ENCODE measurements at regions not wholly inside any gene's neighbourhood (a gene's known extent, or its start where the extent isn't known, plus 50 kb on each side); places are given as distances from the start of the nearest gene placed in this dataset.

GRCh38 chr18:25799231-25799630, 291.2 kb downstream of the SS18 start:
- ATAC-seq (ENCODE audit: low read depth) (no peak), DNase-seq (no peak)
- H3K27me3 ChIP-seq (replicated peaks in 1 of 4; ENCODE audit: control extremely low read depth in 1 of 4, control insufficient read depth in 3 of 4, insufficient read depth in 4 of 4, low read length in 3 of 4), result no peaks in the 10 kb centered on the region
- H3K36me3 ChIP-seq (replicated peaks in 1 of 2; ENCODE audit: control extremely low read depth in 1 of 2, control insufficient read depth in 1 of 2, extremely low read depth in 1 of 2, insufficient read depth in 2 of 2, low read length in 1 of 2), result no peaks in the 10 kb centered on the region
- no peaks in the 10 kb centered on the region for H3K9me3 ChIP-seq (ENCODE audit: control extremely low read depth in 1 of 3, control insufficient read depth in 2 of 3, insufficient read depth in 1 of 3, low read length in 2 of 3)
- Mint-ChIP-seq H3K9me3 (ENCODE audit: insufficient read depth) (no peaks in the 10 kb centered on the region), H3K27me3 (no peaks in the 10 kb centered on the region), H3K27ac (no peak overlapping the region), H3K4me1 (no peaks in the 10 kb centered on the region), H3K4me3 (no peak overlapping the region)
- WGBS (ENCODE audit: insufficient coverage), result no CpG with 5 or more reads among the region's 3 CpGs
- H3K4me3 ChIP-seq (ENCODE audit: control extremely low read depth in 1 of 5, extremely low read depth in 1 of 5, insufficient read depth in 1 of 5, low read depth in 2 of 5, low read length in 4 of 5), result no peak overlapping the region
- TF ChIP-seq EZH2 (IDR thresholded peaks at IDR 0.05; ENCODE audit: borderline replicate concordance, insufficient read depth, low read depth, low read length, poor library complexity, severe bottlenecking), result no peak
- ChIA-PET CTCF (no interaction called here), POLR2A (no interaction called here)
- H4K20me1 ChIP-seq (ENCODE audit: control insufficient read depth, insufficient read depth, low read length, poor library complexity, severe bottlenecking), result no peaks in the 10 kb centered on the region
- no peak overlapping the region for H3K4me2 ChIP-seq (replicated peaks; ENCODE audit: low read depth, low read length, poor library complexity, severe bottlenecking)
- H3K4me1 ChIP-seq (ENCODE audit: control insufficient read depth in 2 of 2, insufficient read depth in 2 of 2, low read length in 2 of 2), result no peaks in the 10 kb centered on the region
- H3K9ac ChIP-seq (ENCODE audit: low read length), result no peak overlapping the region
- H3K27ac ChIP-seq (ENCODE audit: low read length in 2 of 2), result no peak overlapping the region
- no peak overlapping the region for H2AFZ ChIP-seq (ENCODE audit: insufficient read depth, low read depth, low read length, poor library complexity, severe bottlenecking)
- intact Hi-C loops (cut with micrococcal nuclease), result no loop called here
- H3K79me2 ChIP-seq (ENCODE audit: control insufficient read depth, insufficient read depth, low read length), result no peaks in the 10 kb centered on the region

GRCh38 chr18:25798046-25798445, 292.4 kb downstream of the SS18 start:
- Histone ChIP-seq H3K9me3 (ENCODE audit: control extremely low read depth in 1 of 3, control insufficient read depth in 2 of 3, insufficient read depth in 1 of 3, low read length in 2 of 3) (no peaks in the 10 kb centered on the region), H3K27me3 (replicated peaks in 1 of 4; ENCODE audit: control extremely low read depth in 1 of 4, control insufficient read depth in 3 of 4, insufficient read depth in 4 of 4, low read length in 3 of 4) (no peaks in the 10 kb centered on the region), H4K20me1 (ENCODE audit: control insufficient read depth, insufficient read depth, low read length, poor library complexity, severe bottlenecking) (no peaks in the 10 kb centered on the region), H3K4me3 (ENCODE audit: control extremely low read depth in 1 of 5, extremely low read depth in 1 of 5, insufficient read depth in 1 of 5, low read depth in 2 of 5, low read length in 4 of 5) (no peak overlapping the region), H3K36me3 (replicated peaks in 1 of 2; ENCODE audit: control extremely low read depth in 1 of 2, control insufficient read depth in 1 of 2, extremely low read depth in 1 of 2, insufficient read depth in 2 of 2, low read length in 1 of 2) (no peaks in the 10 kb centered on the region), H2AFZ (ENCODE audit: insufficient read depth, low read depth, low read length, poor library complexity, severe bottlenecking) (no peak overlapping the region), H3K9ac (ENCODE audit: low read length) (no peak overlapping the region), H3K4me1 (ENCODE audit: control insufficient read depth in 2 of 2, insufficient read depth in 2 of 2, low read length in 2 of 2) (no peaks in the 10 kb centered on the region), H3K79me2 (ENCODE audit: control insufficient read depth, insufficient read depth, low read length) (no peaks in the 10 kb centered on the region), H3K27ac (ENCODE audit: low read length in 2 of 2) (no peak overlapping the region), H3K4me2 (replicated peaks; ENCODE audit: low read depth, low read length, poor library complexity, severe bottlenecking) (no peak overlapping the region)
- Mint-ChIP-seq H3K27me3 (no peaks in the 10 kb centered on the region), H3K9me3 (ENCODE audit: insufficient read depth) (no peaks in the 10 kb centered on the region), H3K27ac (no peak overlapping the region), H3K4me1 (no peaks in the 10 kb centered on the region), H3K4me3 (no peak overlapping the region)
- intact Hi-C loops (cut with micrococcal nuclease), result no loop called here
- TF ChIP-seq EZH2 (IDR thresholded peaks at IDR 0.05; ENCODE audit: borderline replicate concordance, insufficient read depth, low read depth, low read length, poor library complexity, severe bottlenecking), result no peak
- TF ChIP-seq CTCF (IDR thresholded peaks at IDR 0.05), result no peak
- ChIA-PET CTCF (interaction anchor here (1.2 kb wide), 1 partner anchor 10 kb away, joined by 3 read pairs; no protein-coding TSS in a partner anchor), POLR2A (no interaction called here)
- ATAC-seq (ENCODE audit: low read depth) (no peak), DNase-seq (no peak)
- 84% methylated on average over 3 of the region's 4 CpGs for WGBS (ENCODE audit: insufficient coverage)

Measured in B cell (primary cell).